Gastroesophageal sphincter (tissue), 4 donors: ENCODE measurements at regions not wholly inside any gene's neighbourhood (a gene's known extent, or its start where the extent isn't known, plus 50 kb on each side); places are given as distances from the start of the nearest gene placed in this dataset.

ENCODE experiments used
- ATAC-seq: fragments of 150-250 bp; one replicate; pipeline ENCODE4 v1.9.1; 2016; ENCODE audit warnings: mild to moderate bottlenecking, moderate library complexity
- H3K27ac ChIP-seq, 4 donors: fragments of 200-600 bp; sonication (generic) in 3 of 4; 1 replicate in 3 of 4; 2 replicates in 1 of 4; pipeline ENCODE4 v1.5.1; 2016 to 2019
- H3K27me3 ChIP-seq: fragments of 200-600 bp; sonication (generic); one replicate; pipeline ENCODE4 v1.5.1; 2019
- H3K36me3 ChIP-seq, 2 donors: fragments of 200-600 bp; sonication (generic); one replicate each; pipeline ENCODE4 v1.5.1; 2019; ENCODE audit warnings: control low read depth in 1 of 2
- H3K4me1 ChIP-seq, 3 donors: fragments of 200-600 bp; sonication (generic); 1 replicate in 2 of 3; 2 replicates in 1 of 3; pipeline ENCODE4 v1.5.1; 2016 to 2019; ENCODE audit warnings: control low read depth in 2 of 3
- H3K4me3 ChIP-seq, 2 donors: fragments of 200-600 bp; sonication (generic); one replicate each; pipeline ENCODE4 v1.5.1; 2019; ENCODE audit warnings: mild to moderate bottlenecking in 1 of 2, moderate library complexity in 1 of 2
- H3K9me3 ChIP-seq, 3 donors: fragments of 200-600 bp; sonication (generic); one replicate each; pipeline ENCODE4 v1.5.1; 2017 to 2019; ENCODE audit warnings: control low read depth in 2 of 3
- EP300 ChIP-seq: sonication (generic); formaldehyde crosslinking; IDR thresholded peaks from one replicate; pipeline ENCODE4 v1.6.1; 2017; ENCODE audit warnings: antibody characterized with exemption, mild to moderate bottlenecking
- POLR2A ChIP-seq, 2 donors: fragments of 450-650 bp; IDR thresholded peaks; one replicate each; pipeline ENCODE4 v1.6.1; 2017; ENCODE audit warnings: antibody characterized with exemption in 2 of 2, mild to moderate bottlenecking in 2 of 2, moderate library complexity in 1 of 2
- POLR2AphosphoS5 ChIP-seq: sonication (generic); formaldehyde crosslinking; IDR thresholded peaks from one replicate; pipeline ENCODE4 v1.6.1; 2017; ENCODE audit warnings: antibody characterized with exemption
- WGBS, 2 donors: methylation state at CpG; one replicate each; pipeline ENCODE4 v1.1.5; 2018; ENCODE audit warnings: low coverage in 1 of 2; 5-methylcytosine and 5-hydroxymethylcytosine counted together
- TF ChIP-seq, protein P1 (sequence below), 4 experiments: fragments of 200-600 bp in 2 of 4; fragments of 450-650 bp in 2 of 4; sonication (generic) in 1 of 4; IDR thresholded peaks; one replicate each; pipeline ENCODE4 v1.5.1; 2017 to 2019; ENCODE audit warnings: antibody characterized with exemption in 4 of 4, mild to moderate bottlenecking in 2 of 4, moderate library complexity in 2 of 4

DNA sequence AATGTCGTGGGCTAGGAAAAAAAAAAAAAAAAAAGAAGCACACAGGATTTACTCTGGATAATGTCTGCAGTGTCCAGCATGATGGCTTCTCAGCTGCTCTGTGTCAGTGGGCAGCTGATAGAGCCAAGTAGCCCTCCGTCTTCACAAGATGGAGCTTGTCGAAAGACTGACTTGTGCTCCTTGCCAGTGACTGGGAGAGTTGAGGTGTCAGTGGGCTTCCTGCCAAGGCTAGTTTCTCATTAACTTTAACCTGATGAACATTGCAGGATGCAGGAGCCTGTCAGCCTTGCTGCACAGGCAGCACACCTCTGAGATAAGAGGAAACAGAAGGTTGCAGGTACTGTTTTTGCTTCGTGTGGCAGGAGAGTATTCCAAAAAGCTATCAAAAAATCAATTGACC is 171.4 kb upstream of the SGCD start:
- WGBS, 2 donors: 67 to 76% methylated on average over 3 to 4 of the region's 4 CpGs
- no peak for ATAC-seq
- H3K4me1 ChIP-seq: no peaks in the 10 kb centered on the region

DNA sequence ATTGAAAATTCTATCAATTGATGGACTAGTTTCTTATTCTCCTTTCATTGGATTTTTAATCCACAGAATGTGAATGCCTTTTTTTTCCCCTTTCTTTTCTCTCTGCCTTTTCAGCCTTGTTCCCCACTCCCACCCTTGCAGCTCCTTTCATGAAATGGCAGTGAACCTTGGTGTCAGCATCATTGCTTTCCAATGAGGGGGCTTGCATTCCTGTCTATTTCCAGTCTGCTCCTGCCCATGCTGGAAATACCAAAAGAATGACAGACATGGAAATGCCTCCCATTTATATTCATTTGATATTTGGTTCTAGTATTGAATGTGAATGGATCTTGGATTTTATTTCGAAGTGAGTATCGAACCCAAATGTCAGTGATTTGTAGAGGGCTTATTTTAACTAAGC is 162.7 kb upstream of the SGCD start:
- H3K36me3 ChIP-seq: no peaks in the 10 kb centered on the region
- WGBS, 2 donors: 67 to 92% methylated on average over 1 to 2 of the region's 2 CpGs
- no peaks in the 10 kb centered on the region for H3K9me3 ChIP-seq
- no peak for TF ChIP-seq POLR2AphosphoS5
- TF ChIP-seq POLR2A (IDR thresholded peaks at IDR 0.05): no peak
- TF ChIP-seq, protein P1, sequence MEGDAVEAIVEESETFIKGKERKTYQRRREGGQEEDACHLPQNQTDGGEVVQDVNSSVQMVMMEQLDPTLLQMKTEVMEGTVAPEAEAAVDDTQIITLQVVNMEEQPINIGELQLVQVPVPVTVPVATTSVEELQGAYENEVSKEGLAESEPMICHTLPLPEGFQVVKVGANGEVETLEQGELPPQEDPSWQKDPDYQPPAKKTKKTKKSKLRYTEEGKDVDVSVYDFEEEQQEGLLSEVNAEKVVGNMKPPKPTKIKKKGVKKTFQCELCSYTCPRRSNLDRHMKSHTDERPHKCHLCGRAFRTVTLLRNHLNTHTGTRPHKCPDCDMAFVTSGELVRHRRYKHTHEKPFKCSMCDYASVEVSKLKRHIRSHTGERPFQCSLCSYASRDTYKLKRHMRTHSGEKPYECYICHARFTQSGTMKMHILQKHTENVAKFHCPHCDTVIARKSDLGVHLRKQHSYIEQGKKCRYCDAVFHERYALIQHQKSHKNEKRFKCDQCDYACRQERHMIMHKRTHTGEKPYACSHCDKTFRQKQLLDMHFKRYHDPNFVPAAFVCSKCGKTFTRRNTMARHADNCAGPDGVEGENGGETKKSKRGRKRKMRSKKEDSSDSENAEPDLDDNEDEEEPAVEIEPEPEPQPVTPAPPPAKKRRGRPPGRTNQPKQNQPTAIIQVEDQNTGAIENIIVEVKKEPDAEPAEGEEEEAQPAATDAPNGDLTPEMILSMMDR (IDR thresholded peaks at IDR 0.05): no peak
- no peak for TF ChIP-seq EP300
- H3K27me3 ChIP-seq: no peaks in the 10 kb centered on the region
- no peak for ATAC-seq
- H3K27ac ChIP-seq: no peak overlapping the region
- H3K4me1 ChIP-seq: no peaks in the 10 kb centered on the region
- no peak overlapping the region for H3K4me3 ChIP-seq

More for the DNA sequence above, 171.4 kb upstream of the SGCD start:
- Histone ChIP-seq H3K27me3 (no peaks in the 10 kb centered on the region), H3K4me3 (no peak overlapping the region), H3K9me3 (no peaks in the 10 kb centered on the region), H3K36me3 (no peaks in the 10 kb centered on the region), H3K27ac (no peak overlapping the region)
- TF ChIP-seq, protein P1 (IDR thresholded peaks at IDR 0.05): no peak
- TF ChIP-seq POLR2AphosphoS5 (no peak), POLR2A (IDR thresholded peaks at IDR 0.05) (no peak), EP300 (no peak)

DNA sequence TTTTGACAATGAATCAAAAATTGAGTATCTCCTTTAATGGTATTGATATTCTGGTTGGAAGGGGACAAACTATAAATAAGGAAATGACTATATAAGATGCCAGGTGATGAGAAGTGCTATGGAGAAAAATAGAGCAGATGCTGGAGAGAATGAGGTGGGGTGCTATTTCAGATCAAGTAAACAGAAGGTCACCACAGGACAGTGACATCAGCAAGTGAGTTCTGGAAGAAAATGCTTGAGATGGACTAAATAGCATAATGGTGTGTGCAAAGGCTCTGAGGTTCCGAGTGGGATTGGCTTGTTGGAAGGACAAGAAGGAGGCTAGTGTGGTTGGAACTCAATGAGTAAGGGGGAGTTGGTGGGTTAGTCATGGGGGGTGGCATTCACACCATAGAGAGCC is 157.5 kb upstream of the SGCD start:
- Histone ChIP-seq H3K36me3 (no peaks in the 10 kb centered on the region), H3K9me3 (no peaks in the 10 kb centered on the region), H3K27ac (no peak overlapping the region), H3K4me3 (no peak overlapping the region), H3K4me1 (no peaks in the 10 kb centered on the region), H3K27me3 (no peaks in the 10 kb centered on the region)
- no peak for ATAC-seq
- TF ChIP-seq POLR2A (IDR thresholded peaks at IDR 0.05) (no peak), POLR2AphosphoS5 (no peak), EP300 (no peak)
- TF ChIP-seq, protein P1 (IDR thresholded peaks at IDR 0.05): no peak
- 83 to 93% methylated on average over 1 of the region's 1 CpG for WGBS, 2 donors

DNA sequence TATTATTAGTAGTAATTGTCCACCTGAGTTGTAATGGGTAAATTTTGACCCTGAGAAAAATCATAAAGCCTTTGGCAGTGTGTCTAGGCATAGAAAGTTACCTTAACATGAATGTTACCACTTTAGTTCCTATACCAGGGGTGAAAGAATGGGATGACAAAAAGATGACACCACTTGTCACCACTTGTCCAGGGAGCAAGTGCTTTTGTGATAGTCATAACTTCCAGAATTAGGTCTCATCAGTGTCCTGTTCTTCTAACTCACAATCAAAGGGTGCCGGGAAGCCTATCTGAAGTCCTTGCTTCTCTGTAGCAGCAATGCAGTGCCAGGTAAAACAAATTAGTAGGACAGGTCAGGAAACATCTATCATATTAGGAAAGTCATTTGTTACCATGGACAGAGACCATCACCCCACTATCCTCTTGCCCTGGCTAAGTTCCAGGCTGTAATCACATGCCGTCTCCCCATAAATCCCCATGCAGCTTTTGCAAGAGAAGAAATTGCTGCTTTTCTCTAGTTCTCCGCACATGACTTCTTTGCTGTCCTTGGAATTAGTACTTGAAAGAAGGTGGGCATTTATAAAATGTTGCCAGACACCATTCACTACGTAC is 156.5 kb upstream of the SGCD start:
- 89 to 99% methylated on average over 3 to 4 of the region's 4 CpGs for WGBS, 2 donors
- no peak for ATAC-seq
- H3K27ac ChIP-seq: no peak overlapping the region
- H3K9me3 ChIP-seq: no peaks in the 10 kb centered on the region
- H3K36me3 ChIP-seq: no peaks in the 10 kb centered on the region
- no peaks in the 10 kb centered on the region for H3K27me3 ChIP-seq
- H3K4me1 ChIP-seq: no peaks in the 10 kb centered on the region
- TF ChIP-seq EP300 (no peak), POLR2A (IDR thresholded peaks at IDR 0.05) (no peak), POLR2AphosphoS5 (no peak)
- TF ChIP-seq, protein P1 (IDR thresholded peaks at IDR 0.05): no peak
- H3K4me3 ChIP-seq: no peak overlapping the region

DNA sequence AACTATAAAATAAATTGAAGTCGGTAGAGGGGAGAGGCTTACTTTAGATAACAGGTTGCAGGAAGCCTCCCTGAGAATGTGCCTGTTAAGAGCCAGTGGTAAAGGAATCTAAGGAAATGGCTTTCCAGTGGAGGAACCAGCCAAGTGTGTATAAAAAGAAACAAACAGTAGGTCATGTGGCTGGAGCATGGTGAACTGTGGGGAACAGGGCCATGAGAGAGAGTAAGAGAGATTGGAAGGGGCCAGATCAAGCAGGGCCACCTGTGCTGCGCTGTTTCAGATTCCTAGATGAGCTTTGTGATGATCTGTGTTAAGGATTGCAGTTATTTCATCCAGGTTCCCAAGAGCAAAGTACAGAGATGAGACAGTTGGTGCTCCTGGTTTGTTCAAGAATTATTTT is 152.7 kb upstream of the SGCD start:
- Histone ChIP-seq H3K4me1 (no peaks in the 10 kb centered on the region), H3K27ac (no peak overlapping the region), H3K36me3 (no peaks in the 10 kb centered on the region), H3K27me3 (no peaks in the 10 kb centered on the region), H3K9me3 (no peaks in the 10 kb centered on the region), H3K4me3 (no peak overlapping the region)
- 58 to 88% methylated on average over 2 of the region's 2 CpGs for WGBS, 2 donors
- ATAC-seq: no peak
- TF ChIP-seq POLR2A (IDR thresholded peaks at IDR 0.05) (no peak), POLR2AphosphoS5 (no peak), EP300 (no peak)
- TF ChIP-seq, protein P1 (IDR thresholded peaks at IDR 0.05): no peak
